ENCODE measurements at regions not wholly inside any gene's neighbourhood (a gene's known extent, or its start where the extent isn't known, plus 50 kb on each side); places are given as distances from the start of the nearest gene placed in this dataset.

- no peaks in the 10 kb centered on the region for H3K36me3 ChIP-seq (ENCODE audit: insufficient read depth, low read depth, low read length)
- no peaks in the 10 kb centered on the region for H3K4me1 ChIP-seq (ENCODE audit: insufficient read depth, low read length)
- no peak overlapping the region for H3K9ac ChIP-seq (ENCODE audit: low read depth, low read length)
- H3K27ac ChIP-seq (ENCODE audit: low read length), result no peak overlapping the region
- no peaks in the 10 kb centered on the region for H3K27me3 ChIP-seq (ENCODE audit: insufficient read depth, low read length)
- H3K9me3 ChIP-seq (ENCODE audit: insufficient read depth, low read depth, low read length), result no peaks in the 10 kb centered on the region
- H3K4me3 ChIP-seq (ENCODE audit: low read length), result no peak overlapping the region
Measured at GRCh38 chr20:11132819-11133415, 459.1 kb upstream of the JAG1 start.

GRCh38 chr20:11136691-11137090 lies 462.9 kb upstream of the JAG1 start:
- no peaks in the 10 kb centered on the region for H3K36me3 ChIP-seq (ENCODE audit: insufficient read depth, low read depth, low read length)
- no peak overlapping the region for H3K9ac ChIP-seq (ENCODE audit: low read depth, low read length)
- no peak overlapping the region for H3K27ac ChIP-seq (ENCODE audit: low read length)
- H3K4me3 ChIP-seq (ENCODE audit: low read length), result no peak overlapping the region
- H3K27me3 ChIP-seq (ENCODE audit: insufficient read depth, low read length), result no peaks in the 10 kb centered on the region
- no peaks in the 10 kb centered on the region for H3K9me3 ChIP-seq (ENCODE audit: insufficient read depth, low read depth, low read length)
- no peaks in the 10 kb centered on the region for H3K4me1 ChIP-seq (ENCODE audit: insufficient read depth, low read length)

GRCh38 chr20:11137688-11138087 lies 463.9 kb upstream of the JAG1 start:
- no peak overlapping the region for H3K4me3 ChIP-seq (ENCODE audit: low read length)
- H3K36me3 ChIP-seq (ENCODE audit: insufficient read depth, low read depth, low read length), result no peaks in the 10 kb centered on the region
- no peaks in the 10 kb centered on the region for H3K27me3 ChIP-seq (ENCODE audit: insufficient read depth, low read length)
- H3K9ac ChIP-seq (ENCODE audit: low read depth, low read length), result no peak overlapping the region
- H3K4me1 ChIP-seq (ENCODE audit: insufficient read depth, low read length), result no peaks in the 10 kb centered on the region
- no peaks in the 10 kb centered on the region for H3K9me3 ChIP-seq (ENCODE audit: insufficient read depth, low read depth, low read length)
- no peak overlapping the region for H3K27ac ChIP-seq (ENCODE audit: low read length)

DNA sequence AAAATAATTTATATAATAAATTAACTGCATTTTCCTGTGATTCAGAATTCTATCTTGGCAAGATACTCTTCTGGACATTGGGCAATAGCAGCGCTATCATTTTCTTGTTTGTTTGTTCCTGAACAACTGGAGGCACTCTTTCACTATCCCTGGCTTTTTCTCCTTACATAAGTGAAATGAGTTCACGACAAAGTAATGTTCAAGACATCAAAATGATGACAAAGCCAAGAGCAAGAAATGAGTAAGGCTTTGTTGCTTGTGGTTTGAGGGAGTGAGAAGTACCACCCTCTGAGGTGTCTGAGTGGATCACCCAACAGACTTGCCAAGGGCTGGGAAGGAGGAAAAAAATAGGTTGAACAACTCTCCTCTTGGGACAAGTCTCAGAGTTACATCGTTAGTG lies 466.6 kb upstream of the JAG1 start:
- Histone ChIP-seq H3K9ac (ENCODE audit: low read depth, low read length) (no peak overlapping the region), H3K4me3 (ENCODE audit: low read length) (no peak overlapping the region), H3K27me3 (ENCODE audit: insufficient read depth, low read length) (no peaks in the 10 kb centered on the region), H3K27ac (ENCODE audit: low read length) (no peak overlapping the region), H3K9me3 (ENCODE audit: insufficient read depth, low read depth, low read length) (no peaks in the 10 kb centered on the region), H3K36me3 (ENCODE audit: insufficient read depth, low read depth, low read length) (no peaks in the 10 kb centered on the region), H3K4me1 (ENCODE audit: insufficient read depth, low read length) (no peaks in the 10 kb centered on the region)

DNA sequence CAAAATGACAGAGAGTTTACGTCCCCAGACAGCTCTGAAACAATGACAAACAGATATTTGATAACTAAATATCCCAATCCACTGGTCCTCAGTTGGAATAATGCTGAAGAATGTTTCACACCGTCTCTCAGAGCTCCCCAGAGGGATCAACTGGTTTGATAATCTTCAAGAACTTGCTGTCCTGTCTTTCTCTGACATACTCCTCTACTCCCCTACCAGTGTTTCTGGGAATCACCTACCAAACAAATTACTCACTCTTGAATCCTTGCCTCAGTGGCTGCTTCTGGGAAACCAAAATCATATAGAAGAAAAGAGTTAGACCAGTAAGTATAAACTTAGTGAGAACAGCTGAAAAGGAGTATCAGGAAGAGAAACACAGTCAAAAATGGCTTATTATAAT lies 469.7 kb upstream of the JAG1 start:
- Histone ChIP-seq H3K4me3 (ENCODE audit: low read length) (no peak overlapping the region), H3K27me3 (ENCODE audit: insufficient read depth, low read length) (no peaks in the 10 kb centered on the region), H3K9me3 (ENCODE audit: insufficient read depth, low read depth, low read length) (no peaks in the 10 kb centered on the region), H3K36me3 (ENCODE audit: insufficient read depth, low read depth, low read length) (no peaks in the 10 kb centered on the region), H3K27ac (ENCODE audit: low read length) (no peak overlapping the region), H3K4me1 (ENCODE audit: insufficient read depth, low read length) (no peaks in the 10 kb centered on the region), H3K9ac (ENCODE audit: low read depth, low read length) (no peak overlapping the region)

- no peak overlapping the region for H3K4me3 ChIP-seq (ENCODE audit: low read length)
- no peaks in the 10 kb centered on the region for H3K27me3 ChIP-seq (ENCODE audit: insufficient read depth, low read length)
- H3K9me3 ChIP-seq (ENCODE audit: insufficient read depth, low read depth, low read length), result no peaks in the 10 kb centered on the region
- H3K36me3 ChIP-seq (ENCODE audit: insufficient read depth, low read depth, low read length), result no peaks in the 10 kb centered on the region
- H3K27ac ChIP-seq (ENCODE audit: low read length), result no peak overlapping the region
- H3K9ac ChIP-seq (ENCODE audit: low read depth, low read length), result no peak overlapping the region
- H3K4me1 ChIP-seq (ENCODE audit: insufficient read depth, low read length), result no peaks in the 10 kb centered on the region
Measured at GRCh38 chr20:11144114-11144950, 470.5 kb upstream of the JAG1 start.

DNA sequence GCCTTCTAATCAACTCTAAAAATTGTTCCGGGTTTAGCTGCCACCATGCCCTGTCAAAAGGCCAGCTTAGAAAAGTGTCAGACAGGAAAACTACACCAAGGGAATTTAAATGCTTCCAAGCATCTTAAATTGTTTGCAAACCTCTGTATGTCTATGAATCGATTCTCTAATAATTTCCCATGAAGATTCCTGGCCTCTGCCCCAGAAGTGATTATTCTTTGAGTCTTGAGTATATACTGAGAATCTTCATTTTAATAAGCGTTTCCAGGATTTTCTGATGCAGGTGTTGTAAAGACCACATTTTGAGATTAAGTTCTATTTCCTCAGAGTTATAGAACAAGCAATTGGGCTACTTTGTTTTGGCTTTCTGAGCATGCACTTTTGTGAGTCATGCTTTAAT lies 471.8 kb upstream of the JAG1 start:
- Histone ChIP-seq H3K27ac (ENCODE audit: low read length) (no peak overlapping the region), H3K9ac (ENCODE audit: low read depth, low read length) (no peak overlapping the region), H3K36me3 (ENCODE audit: insufficient read depth, low read depth, low read length) (no peaks in the 10 kb centered on the region), H3K9me3 (ENCODE audit: insufficient read depth, low read depth, low read length) (no peaks in the 10 kb centered on the region), H3K27me3 (ENCODE audit: insufficient read depth, low read length) (no peaks in the 10 kb centered on the region), H3K4me1 (ENCODE audit: insufficient read depth, low read length) (no peaks in the 10 kb centered on the region), H3K4me3 (ENCODE audit: low read length) (no peak overlapping the region)

DNA sequence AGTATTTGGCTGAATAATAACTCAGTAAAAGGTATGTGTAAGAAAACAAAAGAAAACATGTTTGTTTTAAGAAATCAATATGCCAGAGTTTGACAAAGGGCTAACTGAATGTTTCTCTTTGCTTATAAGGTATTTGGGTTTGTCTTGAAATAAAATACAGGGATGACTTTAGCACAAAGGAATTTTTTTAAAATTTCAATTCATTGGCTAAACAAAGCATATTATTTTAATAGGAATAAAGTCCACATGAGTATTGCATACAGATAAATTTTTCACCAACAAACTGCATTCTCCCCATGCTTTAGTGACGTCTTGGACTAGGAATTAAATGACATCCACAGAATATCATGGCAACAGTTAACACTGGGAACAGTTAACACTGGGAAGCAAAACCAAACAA lies 480.0 kb upstream of the JAG1 start:
- no peaks in the 10 kb centered on the region for H3K4me1 ChIP-seq (ENCODE audit: insufficient read depth, low read length)
- H3K36me3 ChIP-seq (ENCODE audit: insufficient read depth, low read depth, low read length), result no peaks in the 10 kb centered on the region
- H3K27me3 ChIP-seq (ENCODE audit: insufficient read depth, low read length), result no peaks in the 10 kb centered on the region
- no peaks in the 10 kb centered on the region for H3K9me3 ChIP-seq (ENCODE audit: insufficient read depth, low read depth, low read length)
- H3K4me3 ChIP-seq (ENCODE audit: low read length), result no peak overlapping the region
- no peak overlapping the region for H3K9ac ChIP-seq (ENCODE audit: low read depth, low read length)
- H3K27ac ChIP-seq (ENCODE audit: low read length), result no peak overlapping the region

GRCh38 chr20:11155156-11155756 lies 481.5 kb upstream of the JAG1 start:
- no peaks in the 10 kb centered on the region for H3K27me3 ChIP-seq (ENCODE audit: insufficient read depth, low read length)
- no peak overlapping the region for H3K9ac ChIP-seq (ENCODE audit: low read depth, low read length)
- H3K4me1 ChIP-seq (ENCODE audit: insufficient read depth, low read length), result no peaks in the 10 kb centered on the region
- H3K36me3 ChIP-seq (ENCODE audit: insufficient read depth, low read depth, low read length), result no peaks in the 10 kb centered on the region
- H3K9me3 ChIP-seq (ENCODE audit: insufficient read depth, low read depth, low read length), result no peaks in the 10 kb centered on the region
- no peak overlapping the region for H3K4me3 ChIP-seq (ENCODE audit: low read length)
- no peak overlapping the region for H3K27ac ChIP-seq (ENCODE audit: low read length)

GRCh38 chr20:11156922-11157321 lies 483.1 kb upstream of the JAG1 start:
- no peaks in the 10 kb centered on the region for H3K36me3 ChIP-seq (ENCODE audit: insufficient read depth, low read depth, low read length)
- no peak overlapping the region for H3K9ac ChIP-seq (ENCODE audit: low read depth, low read length)
- no peak overlapping the region for H3K27ac ChIP-seq (ENCODE audit: low read length)
- no peak overlapping the region for H3K4me3 ChIP-seq (ENCODE audit: low read length)
- no peaks in the 10 kb centered on the region for H3K9me3 ChIP-seq (ENCODE audit: insufficient read depth, low read depth, low read length)
- no peaks in the 10 kb centered on the region for H3K4me1 ChIP-seq (ENCODE audit: insufficient read depth, low read length)
- H3K27me3 ChIP-seq (ENCODE audit: insufficient read depth, low read length), result no peaks in the 10 kb centered on the region

DNA sequence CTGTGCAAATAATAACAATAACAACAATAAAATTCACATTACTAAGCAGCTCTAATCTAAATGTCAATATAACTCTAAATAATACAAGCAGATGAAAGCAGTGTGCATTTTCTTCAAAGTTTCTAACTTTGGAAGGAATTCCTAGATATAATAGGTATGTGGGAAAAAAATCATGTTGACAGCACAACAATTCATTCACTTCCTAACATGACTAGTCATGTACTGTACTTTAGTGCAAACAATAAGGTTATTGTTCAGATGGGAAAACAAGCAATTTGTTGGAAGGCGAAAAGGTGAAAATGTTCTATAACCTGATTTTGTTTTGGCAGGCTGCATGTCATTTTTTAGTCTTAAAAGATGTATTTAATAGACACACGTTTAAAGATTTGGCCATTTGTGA lies 484.3 kb upstream of the JAG1 start:
- H3K27me3 ChIP-seq (ENCODE audit: insufficient read depth, low read length), result no peaks in the 10 kb centered on the region
- H3K9me3 ChIP-seq (ENCODE audit: insufficient read depth, low read depth, low read length), result no peaks in the 10 kb centered on the region
- H3K4me1 ChIP-seq (ENCODE audit: insufficient read depth, low read length), result no peaks in the 10 kb centered on the region
- no peak overlapping the region for H3K27ac ChIP-seq (ENCODE audit: low read length)
- H3K4me3 ChIP-seq (ENCODE audit: low read length), result no peak overlapping the region
- no peaks in the 10 kb centered on the region for H3K36me3 ChIP-seq (ENCODE audit: insufficient read depth, low read depth, low read length)
- no peak overlapping the region for H3K9ac ChIP-seq (ENCODE audit: low read depth, low read length)

GRCh38 chr20:11158589-11158988 lies 484.8 kb upstream of the JAG1 start:
- Histone ChIP-seq H3K4me1 (ENCODE audit: insufficient read depth, low read length) (no peaks in the 10 kb centered on the region), H3K27me3 (ENCODE audit: insufficient read depth, low read length) (no peaks in the 10 kb centered on the region), H3K27ac (ENCODE audit: low read length) (no peak overlapping the region), H3K9ac (ENCODE audit: low read depth, low read length) (no peak overlapping the region), H3K9me3 (ENCODE audit: insufficient read depth, low read depth, low read length) (no peaks in the 10 kb centered on the region), H3K36me3 (ENCODE audit: insufficient read depth, low read depth, low read length) (no peaks in the 10 kb centered on the region), H3K4me3 (ENCODE audit: low read length) (no peak overlapping the region)

Measured in iPS-20b (cell line).